Progenitor cell of endocrine pancreas (in vitro differentiated cells): ENCODE measurements at regions not wholly inside any gene's neighbourhood (a gene's known extent, or its start where the extent isn't known, plus 50 kb on each side); places are given as distances from the start of the nearest gene placed in this dataset.

Source experiments
- DNase-seq: peaks from one replicate; pipeline ENCODE4 v3.0.0; 2021; ENCODE audit warnings: low spot score; ENCODE audit not compliant: unreplicated experiment
- H3K27ac Mint-ChIP-seq: 2 replicates; pipeline ENCODE4 v1.8.0; 2021; ENCODE audit warnings: mild to moderate bottlenecking, moderate library complexity, mixed read lengths
- H3K27me3 Mint-ChIP-seq: 2 replicates; pipeline ENCODE4 v1.8.0; 2021; ENCODE audit warnings: mixed read lengths
- H3K36me3 Mint-ChIP-seq: 2 replicates; pipeline ENCODE4 v1.8.0; 2022; ENCODE audit warnings: mixed read lengths; ENCODE audit not compliant: insufficient read depth
- H3K4me1 Mint-ChIP-seq: 2 replicates; pipeline ENCODE4 v1.8.0; 2021; ENCODE audit warnings: low read depth, mixed read lengths
- H3K4me3 Mint-ChIP-seq: 2 replicates; pipeline ENCODE4 v1.8.0; 2021; ENCODE audit warnings: low read depth, mild to moderate bottlenecking, moderate library complexity, mixed read lengths
- H3K9me3 Mint-ChIP-seq: 2 replicates; pipeline ENCODE4 v1.8.0; 2021; ENCODE audit warnings: low read depth, mixed read lengths
- TF ChIP-seq, protein P1 (sequence below): fragments of 200-600 bp; sonication (generic); IDR thresholded peaks from one replicate; pipeline ENCODE4 v1.5.0; 2021; ENCODE audit warnings: antibody characterized with exemption, mild to moderate bottlenecking; ENCODE audit not compliant: unreplicated experiment

DNA sequence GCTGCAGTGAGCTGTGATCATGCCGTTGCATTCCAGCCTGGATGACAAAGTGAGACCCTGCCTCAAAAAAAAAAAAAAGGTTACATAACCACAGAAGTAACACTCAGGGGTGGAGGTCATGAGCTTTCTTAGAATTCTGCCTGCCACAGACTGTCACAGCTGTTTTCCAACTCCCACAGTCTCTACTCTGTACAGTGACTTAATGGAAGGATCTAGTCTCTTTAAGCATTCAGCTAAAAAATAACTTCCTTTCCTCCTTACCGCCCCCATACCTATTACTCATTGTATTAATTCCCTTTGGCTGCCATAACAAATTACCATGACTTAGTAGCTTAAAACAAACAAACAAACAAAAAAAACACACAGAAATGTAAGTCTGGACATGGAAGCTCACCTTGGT, 99.6 kb upstream of the UBE2E1 start:
- DNase-seq, result no peak
- Mint-ChIP-seq H3K36me3 (no peaks in the 10 kb centered on the region), H3K27me3 (peaks cover 6% of the 10 kb centered on the region), H3K4me1 (peaks cover 5% of the 10 kb centered on the region), H3K27ac (no peak overlapping the region), H3K4me3 (no peak overlapping the region), H3K9me3 (no peaks in the 10 kb centered on the region)
- TF ChIP-seq, protein P1, sequence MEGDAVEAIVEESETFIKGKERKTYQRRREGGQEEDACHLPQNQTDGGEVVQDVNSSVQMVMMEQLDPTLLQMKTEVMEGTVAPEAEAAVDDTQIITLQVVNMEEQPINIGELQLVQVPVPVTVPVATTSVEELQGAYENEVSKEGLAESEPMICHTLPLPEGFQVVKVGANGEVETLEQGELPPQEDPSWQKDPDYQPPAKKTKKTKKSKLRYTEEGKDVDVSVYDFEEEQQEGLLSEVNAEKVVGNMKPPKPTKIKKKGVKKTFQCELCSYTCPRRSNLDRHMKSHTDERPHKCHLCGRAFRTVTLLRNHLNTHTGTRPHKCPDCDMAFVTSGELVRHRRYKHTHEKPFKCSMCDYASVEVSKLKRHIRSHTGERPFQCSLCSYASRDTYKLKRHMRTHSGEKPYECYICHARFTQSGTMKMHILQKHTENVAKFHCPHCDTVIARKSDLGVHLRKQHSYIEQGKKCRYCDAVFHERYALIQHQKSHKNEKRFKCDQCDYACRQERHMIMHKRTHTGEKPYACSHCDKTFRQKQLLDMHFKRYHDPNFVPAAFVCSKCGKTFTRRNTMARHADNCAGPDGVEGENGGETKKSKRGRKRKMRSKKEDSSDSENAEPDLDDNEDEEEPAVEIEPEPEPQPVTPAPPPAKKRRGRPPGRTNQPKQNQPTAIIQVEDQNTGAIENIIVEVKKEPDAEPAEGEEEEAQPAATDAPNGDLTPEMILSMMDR, result no peak

DNA sequence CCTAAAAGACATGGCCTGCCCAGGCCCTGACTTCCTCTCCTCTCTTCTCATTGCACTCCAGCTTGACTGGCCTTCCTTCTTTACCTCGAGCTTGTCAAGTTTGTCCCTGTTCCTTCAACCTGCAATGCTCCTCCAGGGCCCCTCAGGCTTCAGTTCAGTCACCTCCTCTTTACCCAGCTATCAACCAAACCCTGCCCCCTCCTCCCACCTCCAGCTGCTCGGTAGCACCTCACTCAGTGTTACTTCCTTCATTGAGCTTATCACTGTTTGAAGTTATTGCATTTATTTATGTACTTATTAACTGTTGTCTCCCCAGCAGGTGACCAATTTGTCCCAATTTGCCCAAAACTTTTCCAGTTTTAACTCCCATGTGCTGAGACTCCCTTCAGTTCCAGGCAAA, 95.8 kb upstream of the UBE2E1 start:
- Mint-ChIP-seq H3K27me3 (peaks cover 11% of the 10 kb centered on the region), H3K36me3 (no peaks in the 10 kb centered on the region), H3K4me1 (peaks cover 2% of the 10 kb centered on the region), H3K27ac (no peak overlapping the region), H3K9me3 (no peaks in the 10 kb centered on the region), H3K4me3 (no peak overlapping the region)
- no peak for DNase-seq
- TF ChIP-seq, protein P1, result no peak

DNA sequence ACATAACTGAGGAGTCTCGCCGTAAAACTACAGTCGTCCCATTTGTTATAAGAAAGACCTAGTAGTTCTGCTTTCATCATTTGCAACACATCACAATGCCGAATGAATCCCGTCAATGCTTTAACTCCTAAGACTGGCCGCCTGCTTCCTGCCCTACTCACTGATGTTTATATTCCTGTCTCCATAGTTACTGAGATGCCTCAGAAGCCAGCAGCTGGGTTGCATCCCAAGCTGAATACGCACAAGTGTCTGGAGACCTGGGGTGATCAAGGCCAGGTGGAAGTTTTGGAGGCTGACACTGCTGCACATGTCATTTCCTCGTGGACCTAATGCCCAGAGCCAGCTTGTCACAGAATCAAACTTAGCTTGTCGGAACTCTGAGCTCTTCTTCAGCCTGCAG, 95.2 kb upstream of the UBE2E1 start:
- H3K9me3 Mint-ChIP-seq, result peaks cover 1% of the 10 kb centered on the region
- no peak overlapping the region for H3K27ac Mint-ChIP-seq
- H3K4me1 Mint-ChIP-seq, result peaks cover 2% of the 10 kb centered on the region
- H3K4me3 Mint-ChIP-seq, result no peak overlapping the region
- TF ChIP-seq, protein P1, result no peak
- DNase-seq, result no peak
- peaks cover 11% of the 10 kb centered on the region for H3K27me3 Mint-ChIP-seq
- H3K36me3 Mint-ChIP-seq, result no peaks in the 10 kb centered on the region

DNA sequence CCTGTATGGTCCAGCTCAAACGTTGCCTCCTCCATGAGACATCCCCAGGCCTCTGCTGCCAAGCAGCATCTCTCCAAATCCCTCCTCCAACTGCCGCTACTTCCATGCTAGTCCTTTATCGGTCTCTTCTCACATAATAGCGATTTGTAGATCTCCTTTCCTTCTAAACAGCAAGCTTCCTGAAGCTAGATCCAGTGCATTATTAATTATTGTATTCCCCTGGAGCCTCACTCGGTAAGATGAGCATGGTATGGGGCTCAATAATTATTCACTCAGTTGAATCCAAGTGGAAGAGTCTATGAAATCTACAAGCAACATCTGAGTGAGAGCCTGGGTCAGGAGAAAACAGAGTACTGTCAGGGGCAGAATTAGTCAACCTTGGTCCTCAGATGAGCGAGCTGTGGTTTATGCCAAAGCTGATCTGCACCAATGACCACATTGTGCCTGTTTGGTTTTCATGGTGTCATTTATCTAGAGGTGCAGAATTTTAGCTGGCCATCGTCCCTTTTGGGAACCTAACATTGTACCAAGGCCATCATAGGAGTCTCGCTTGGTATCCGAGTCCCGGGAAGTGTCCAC, 93.8 kb upstream of the UBE2E1 start:
- Mint-ChIP-seq H3K4me3 (no peak overlapping the region), H3K27me3 (peaks cover 11% of the 10 kb centered on the region), H3K36me3 (no peaks in the 10 kb centered on the region), H3K27ac (no peak overlapping the region), H3K4me1 (peaks cover 2% of the 10 kb centered on the region), H3K9me3 (peaks cover 6% of the 10 kb centered on the region)
- TF ChIP-seq, protein P1, result no peak
- no peak for DNase-seq

DNA sequence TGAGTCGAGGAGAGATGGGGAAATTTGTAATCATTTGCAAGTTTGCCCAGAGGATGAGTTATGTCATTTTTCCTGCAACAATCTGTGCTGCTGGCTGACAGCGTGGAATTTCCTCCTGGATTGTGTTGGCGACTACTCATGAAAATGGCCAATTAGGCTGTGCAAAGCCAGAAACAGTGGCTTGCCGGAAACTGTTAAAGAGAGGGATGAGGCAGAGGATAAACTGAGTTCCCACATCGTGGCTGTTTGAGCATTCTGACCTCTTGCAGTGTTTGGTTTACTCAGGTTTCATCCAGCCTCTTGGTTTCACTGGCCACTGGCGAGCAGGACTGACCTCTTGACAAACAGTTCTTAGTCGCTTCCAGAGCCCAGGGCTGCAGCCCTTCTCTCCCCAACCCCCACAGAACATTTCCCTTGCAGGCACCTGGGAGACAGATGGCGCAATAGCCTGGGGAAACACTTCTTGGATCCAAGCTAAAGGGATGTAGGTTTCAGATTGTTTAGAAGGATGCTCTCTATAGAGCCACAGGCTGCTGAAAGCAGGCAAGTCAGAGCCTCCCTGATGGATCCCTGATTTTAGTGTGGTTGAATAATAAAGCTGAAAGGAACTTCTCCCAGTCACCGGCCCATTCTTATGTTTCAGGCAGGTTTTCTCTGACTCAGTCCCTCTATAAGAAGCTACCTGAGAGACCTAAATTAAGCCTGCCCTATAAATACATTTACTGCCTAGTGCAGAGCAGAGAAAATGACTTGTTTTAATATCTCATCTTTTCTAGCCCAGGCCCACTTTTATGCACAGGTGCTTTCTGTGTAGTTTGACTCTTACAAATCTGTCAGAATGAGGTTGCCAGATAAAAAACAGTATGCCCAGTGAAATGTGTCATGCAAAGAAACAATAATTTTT, 92.8 kb upstream of the UBE2E1 start:
- no peaks in the 10 kb centered on the region for H3K36me3 Mint-ChIP-seq
- no peak for DNase-seq
- TF ChIP-seq, protein P1, result no peak
- H3K27ac Mint-ChIP-seq, result no peak overlapping the region
- no peak overlapping the region for H3K4me3 Mint-ChIP-seq
- H3K4me1 Mint-ChIP-seq, result peaks cover 2% of the 10 kb centered on the region
- H3K27me3 Mint-ChIP-seq, result peaks cover 11% of the 10 kb centered on the region
- H3K9me3 Mint-ChIP-seq, result peaks cover 6% of the 10 kb centered on the region
